ENCODE measurements at regions not wholly inside any gene's neighbourhood (a gene's known extent, or its start where the extent isn't known, plus 50 kb on each side); places are given as distances from the start of the nearest gene placed in this dataset.

DNA sequence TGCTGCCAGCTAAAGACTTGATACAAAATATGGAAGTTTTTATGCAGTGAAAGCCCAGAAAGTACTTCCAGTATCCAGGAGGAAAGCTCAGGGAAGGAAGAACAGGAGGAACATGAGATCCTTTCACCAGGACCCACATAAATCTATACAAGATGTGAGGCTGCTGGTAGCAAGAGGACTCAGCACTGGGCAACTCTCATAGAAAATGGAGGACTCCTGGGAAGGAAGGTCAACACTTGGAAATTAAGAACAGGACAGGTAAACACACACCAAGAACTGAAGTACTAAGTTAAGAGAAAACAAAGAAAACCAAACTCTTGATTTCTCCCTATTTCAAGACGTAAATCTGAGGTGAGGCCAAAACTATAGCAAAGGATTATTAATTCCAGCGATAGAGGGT lies 220.5 kb upstream of the HSF2 start:
- TF ChIP-seq, protein P1, sequence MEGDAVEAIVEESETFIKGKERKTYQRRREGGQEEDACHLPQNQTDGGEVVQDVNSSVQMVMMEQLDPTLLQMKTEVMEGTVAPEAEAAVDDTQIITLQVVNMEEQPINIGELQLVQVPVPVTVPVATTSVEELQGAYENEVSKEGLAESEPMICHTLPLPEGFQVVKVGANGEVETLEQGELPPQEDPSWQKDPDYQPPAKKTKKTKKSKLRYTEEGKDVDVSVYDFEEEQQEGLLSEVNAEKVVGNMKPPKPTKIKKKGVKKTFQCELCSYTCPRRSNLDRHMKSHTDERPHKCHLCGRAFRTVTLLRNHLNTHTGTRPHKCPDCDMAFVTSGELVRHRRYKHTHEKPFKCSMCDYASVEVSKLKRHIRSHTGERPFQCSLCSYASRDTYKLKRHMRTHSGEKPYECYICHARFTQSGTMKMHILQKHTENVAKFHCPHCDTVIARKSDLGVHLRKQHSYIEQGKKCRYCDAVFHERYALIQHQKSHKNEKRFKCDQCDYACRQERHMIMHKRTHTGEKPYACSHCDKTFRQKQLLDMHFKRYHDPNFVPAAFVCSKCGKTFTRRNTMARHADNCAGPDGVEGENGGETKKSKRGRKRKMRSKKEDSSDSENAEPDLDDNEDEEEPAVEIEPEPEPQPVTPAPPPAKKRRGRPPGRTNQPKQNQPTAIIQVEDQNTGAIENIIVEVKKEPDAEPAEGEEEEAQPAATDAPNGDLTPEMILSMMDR (conservative IDR thresholded peaks at IDR 0.05 in 1 of 2, IDR thresholded peaks at IDR 0.05 in 1 of 2; ENCODE audit: extremely low read depth in 1 of 2, insufficient read depth in 1 of 2, low read depth in 1 of 2, low read length in 2 of 2): no peak
- no peak for TF ChIP-seq EZH2 (IDR thresholded peaks at IDR 0.05; ENCODE audit: borderline replicate concordance, low read length)
